Panc1 (cell line): ENCODE measurements at regions not wholly inside any gene's neighbourhood (a gene's known extent, or its start where the extent isn't known, plus 50 kb on each side); places are given as distances from the start of the nearest gene placed in this dataset.

ENCODE experiments used
- ATAC-seq: fragments of 200-7000 bp; cut with Tn5 transposase; 2 replicates; pipeline ENCODE4 v1.9.1; 2020; ENCODE audit warnings: mild to moderate bottlenecking, moderate library complexity
- BruUV-seq: library from RNA; stranded (reverse); fragments of 400-500 nt; replicated peaks from 2 replicates; lab custom pipeline; 2021; lab: Mats Ljungman, UMichigan
- CTCF ChIA-PET: fragments of 300-600 bp; sonication (Branson Sonifier 250); formaldehyde crosslinking; loops from one replicate; lab custom pipeline; 2022; ENCODE audit warnings: antibody characterized with exemption; lab: Charles Lee
- POLR2A ChIA-PET: fragments of 300-600 bp; sonication (Branson Sonifier 250); formaldehyde crosslinking; loops from one replicate; lab custom pipeline; 2022; ENCODE audit warnings: antibody characterized with exemption; lab: Charles Lee
- DNase-seq: peaks from one replicate; pipeline ENCODE4 v3.0.0-alpha.2; 2010; ENCODE audit warnings: low read depth, low spot score
- H3K27ac ChIP-seq: 2 replicates; pipeline ENCODE4 v1.5.1; 2011; ENCODE audit warnings: mild to moderate bottlenecking, low read length, inconsistent platforms
- H3K27me3 ChIP-seq: fragments of 200-500 bp; sonication (Bioruptor generic); 2 replicates; pipeline ENCODE4 v1.6.0; 2014; ENCODE audit warnings: low read length, inconsistent platforms; ENCODE audit not compliant: control insufficient read depth, insufficient read depth
- H3K36me3 ChIP-seq: fragments of 200-500 bp; sonication (Bioruptor generic); 2 replicates; pipeline ENCODE4 v1.5.1; 2014; ENCODE audit warnings: inconsistent platforms, mild to moderate bottlenecking, low read length, moderate library complexity; ENCODE audit not compliant: control insufficient read depth, insufficient read depth
- H3K4me1 ChIP-seq: 2 replicates; pipeline ENCODE4 v1.5.1; 2011; ENCODE audit warnings: inconsistent platforms, mild to moderate bottlenecking, low read length, moderate library complexity; ENCODE audit not compliant: control insufficient read depth, insufficient read depth
- H3K4me3 ChIP-seq, 2 experiments: 2 replicates each; pipeline ENCODE4 v1.5.1; 2011 to 2012; ENCODE audit warnings: low read depth in 2 of 2, low read length in 2 of 2, mild to moderate bottlenecking in 2 of 2, inconsistent platforms in 1 of 2, moderate library complexity in 1 of 2
- H3K9me3 ChIP-seq: fragments of 200-500 bp; sonication (Bioruptor generic); 2 replicates; pipeline ENCODE4 v1.5.1; 2014; ENCODE audit warnings: low read depth, mild to moderate bottlenecking, inconsistent platforms, low read length, moderate library complexity; ENCODE audit not compliant: control insufficient read depth, insufficient read depth
- POLR2AphosphoS5 ChIP-seq: IDR thresholded peaks from 2 replicates; pipeline ENCODE4 v1.6.1; 2012; ENCODE audit warnings: mild to moderate bottlenecking, low read depth, low read length, moderate library complexity
- SIN3A ChIP-seq: IDR thresholded peaks from 2 replicates; pipeline ENCODE4 v1.6.1; 2012; ENCODE audit warnings: low read depth, mild to moderate bottlenecking, low read length, moderate library complexity, borderline replicate concordance; ENCODE audit not compliant: insufficient read depth
- TCF7L2 ChIP-seq: IDR thresholded peaks from 2 replicates; pipeline ENCODE4 v1.6.1; 2011; ENCODE audit warnings: mild to moderate bottlenecking, low read depth, low read length, inconsistent platforms
- in situ Hi-C: cut with HindIII; loops from 2 replicates; pipeline ENCODE4 v1.10.0; 2016; ENCODE audit warnings: low sequenced_read_pairs, low pct_unique_long_range_greater_than_20kb
- intact Hi-C: fragments of 100-400 bp; cut with micrococcal nuclease; formaldehyde crosslinking; loops from one replicate; pipeline ENCODE4 v1.10.0; 2022; ENCODE audit not compliant: unreplicated experiment
- TF ChIP-seq, protein P1 (sequence below): fragments of 450-650 bp; IDR thresholded peaks from 2 replicates; pipeline ENCODE4 v1.5.1; 2017; ENCODE audit warnings: mild to moderate bottlenecking
- TF ChIP-seq, protein P2 (sequence below), 2 experiments: IDR thresholded peaks; 2 replicates each; pipeline ENCODE4 v1.6.1; 2011 to 2012; ENCODE audit warnings: low read depth in 2 of 2, control low read depth in 1 of 2, low read length in 1 of 2, mild to moderate bottlenecking in 1 of 2, moderate library complexity in 1 of 2; ENCODE audit not compliant: insufficient read depth in 1 of 2

DNA sequence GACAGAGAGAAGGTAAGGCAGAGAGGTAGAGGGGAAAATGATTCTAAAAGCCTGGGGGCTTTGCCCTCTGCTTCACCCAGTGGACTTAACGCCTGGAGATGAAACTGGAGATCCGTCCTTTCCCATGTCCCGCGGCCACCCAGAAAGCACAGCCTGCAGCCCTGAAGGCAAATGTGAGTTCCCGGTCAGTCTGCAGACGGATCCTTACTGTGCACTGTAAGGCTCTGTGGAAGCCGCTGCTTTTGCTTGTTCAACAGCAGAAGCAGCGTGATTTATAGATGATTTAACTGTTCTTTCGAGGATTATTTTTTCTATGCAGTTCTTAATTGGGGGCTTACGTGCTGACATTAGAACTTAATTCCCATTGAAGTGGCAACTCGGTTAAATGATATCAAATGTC is 290.4 kb downstream of the FOXL1 start:
- Histone ChIP-seq H3K4me1 (no peaks in the 10 kb centered on the region; the same call in 1 of the 2 replicates), H3K27me3 (no peaks in the 10 kb centered on the region; the same call in 1 of the 2 replicates), H3K27ac (no peak overlapping the region), H3K4me3 (no peak overlapping the region), H3K9me3 (no peaks in the 10 kb centered on the region), H3K36me3 (no peaks in the 10 kb centered on the region)
- POLR2A ChIA-PET, result no interaction called here
- CTCF ChIA-PET, result no interaction called here
- TF ChIP-seq, protein P1, sequence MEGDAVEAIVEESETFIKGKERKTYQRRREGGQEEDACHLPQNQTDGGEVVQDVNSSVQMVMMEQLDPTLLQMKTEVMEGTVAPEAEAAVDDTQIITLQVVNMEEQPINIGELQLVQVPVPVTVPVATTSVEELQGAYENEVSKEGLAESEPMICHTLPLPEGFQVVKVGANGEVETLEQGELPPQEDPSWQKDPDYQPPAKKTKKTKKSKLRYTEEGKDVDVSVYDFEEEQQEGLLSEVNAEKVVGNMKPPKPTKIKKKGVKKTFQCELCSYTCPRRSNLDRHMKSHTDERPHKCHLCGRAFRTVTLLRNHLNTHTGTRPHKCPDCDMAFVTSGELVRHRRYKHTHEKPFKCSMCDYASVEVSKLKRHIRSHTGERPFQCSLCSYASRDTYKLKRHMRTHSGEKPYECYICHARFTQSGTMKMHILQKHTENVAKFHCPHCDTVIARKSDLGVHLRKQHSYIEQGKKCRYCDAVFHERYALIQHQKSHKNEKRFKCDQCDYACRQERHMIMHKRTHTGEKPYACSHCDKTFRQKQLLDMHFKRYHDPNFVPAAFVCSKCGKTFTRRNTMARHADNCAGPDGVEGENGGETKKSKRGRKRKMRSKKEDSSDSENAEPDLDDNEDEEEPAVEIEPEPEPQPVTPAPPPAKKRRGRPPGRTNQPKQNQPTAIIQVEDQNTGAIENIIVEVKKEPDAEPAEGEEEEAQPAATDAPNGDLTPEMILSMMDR, result no peak
- TF ChIP-seq, protein P2, sequence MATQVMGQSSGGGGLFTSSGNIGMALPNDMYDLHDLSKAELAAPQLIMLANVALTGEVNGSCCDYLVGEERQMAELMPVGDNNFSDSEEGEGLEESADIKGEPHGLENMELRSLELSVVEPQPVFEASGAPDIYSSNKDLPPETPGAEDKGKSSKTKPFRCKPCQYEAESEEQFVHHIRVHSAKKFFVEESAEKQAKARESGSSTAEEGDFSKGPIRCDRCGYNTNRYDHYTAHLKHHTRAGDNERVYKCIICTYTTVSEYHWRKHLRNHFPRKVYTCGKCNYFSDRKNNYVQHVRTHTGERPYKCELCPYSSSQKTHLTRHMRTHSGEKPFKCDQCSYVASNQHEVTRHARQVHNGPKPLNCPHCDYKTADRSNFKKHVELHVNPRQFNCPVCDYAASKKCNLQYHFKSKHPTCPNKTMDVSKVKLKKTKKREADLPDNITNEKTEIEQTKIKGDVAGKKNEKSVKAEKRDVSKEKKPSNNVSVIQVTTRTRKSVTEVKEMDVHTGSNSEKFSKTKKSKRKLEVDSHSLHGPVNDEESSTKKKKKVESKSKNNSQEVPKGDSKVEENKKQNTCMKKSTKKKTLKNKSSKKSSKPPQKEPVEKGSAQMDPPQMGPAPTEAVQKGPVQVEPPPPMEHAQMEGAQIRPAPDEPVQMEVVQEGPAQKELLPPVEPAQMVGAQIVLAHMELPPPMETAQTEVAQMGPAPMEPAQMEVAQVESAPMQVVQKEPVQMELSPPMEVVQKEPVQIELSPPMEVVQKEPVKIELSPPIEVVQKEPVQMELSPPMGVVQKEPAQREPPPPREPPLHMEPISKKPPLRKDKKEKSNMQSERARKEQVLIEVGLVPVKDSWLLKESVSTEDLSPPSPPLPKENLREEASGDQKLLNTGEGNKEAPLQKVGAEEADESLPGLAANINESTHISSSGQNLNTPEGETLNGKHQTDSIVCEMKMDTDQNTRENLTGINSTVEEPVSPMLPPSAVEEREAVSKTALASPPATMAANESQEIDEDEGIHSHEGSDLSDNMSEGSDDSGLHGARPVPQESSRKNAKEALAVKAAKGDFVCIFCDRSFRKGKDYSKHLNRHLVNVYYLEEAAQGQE (IDR thresholded peaks at IDR 0.05; ENCODE audit: insufficient read depth in 1 of 2, low read depth in 2 of 2, low read length in 1 of 2), result no peak
- no peak for TF ChIP-seq SIN3A
- no peak for TF ChIP-seq POLR2AphosphoS5
- no peak for TF ChIP-seq TCF7L2
- no peak for DNase-seq
- no TSS peak for BruUV-seq
- ATAC-seq, result no peak
- in situ Hi-C loops, result no loop called here
- intact Hi-C loops, result no loop called here

DNA sequence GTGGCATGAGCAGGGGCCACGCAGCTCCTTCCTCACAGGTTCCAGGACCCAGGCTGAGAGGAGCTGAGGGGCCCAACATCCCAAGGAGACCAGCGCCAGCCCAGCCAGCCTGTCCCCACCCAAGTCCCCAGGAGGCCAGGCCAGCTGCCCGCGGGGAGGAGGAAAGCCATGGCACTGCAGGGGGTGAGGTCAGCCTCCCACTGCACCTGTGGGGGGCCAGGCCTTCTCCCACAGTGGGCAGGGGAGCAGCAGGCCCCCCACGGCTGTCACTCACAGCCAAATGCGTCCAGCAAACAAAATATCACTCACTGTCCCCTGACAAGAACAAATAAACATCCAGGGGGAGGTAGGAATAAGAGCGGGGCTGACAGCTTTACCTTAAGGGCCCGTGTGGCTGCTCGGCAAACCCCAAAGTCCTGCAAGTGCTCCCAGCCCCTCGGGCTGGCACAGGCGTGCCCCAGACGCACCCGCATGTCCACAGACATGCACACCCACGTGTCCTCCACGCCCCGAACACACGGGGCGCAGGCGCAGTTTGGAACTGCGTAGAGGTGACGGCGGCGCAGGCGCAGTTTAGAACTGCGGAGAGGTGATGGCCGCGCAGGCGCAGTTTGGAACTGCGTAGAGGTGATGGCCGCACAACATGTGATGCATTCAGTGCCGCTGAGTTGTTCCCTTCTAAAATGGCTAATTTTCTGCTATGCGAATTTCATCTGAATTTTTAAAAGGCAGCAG is 291.1 kb downstream of the FOXL1 start:
- CTCF ChIA-PET, result no interaction called here
- POLR2A ChIA-PET, result no interaction called here
- intact Hi-C loops, result no loop called here
- DNase-seq, result no peak
- no peak overlapping the region for H3K27ac ChIP-seq
- no peaks in the 10 kb centered on the region for H3K36me3 ChIP-seq
- in situ Hi-C loops, result no loop called here
- no peak for ATAC-seq
- H3K4me3 ChIP-seq, result no peak overlapping the region
- H3K9me3 ChIP-seq, result no peaks in the 10 kb centered on the region
- no peak for TF ChIP-seq SIN3A
- TF ChIP-seq, protein P1, result no peak
- TF ChIP-seq TCF7L2, result no peak
- TF ChIP-seq POLR2AphosphoS5, result no peak
- TF ChIP-seq, protein P2 (IDR thresholded peaks at IDR 0.05; ENCODE audit: insufficient read depth in 1 of 2, low read depth in 2 of 2, low read length in 1 of 2), result no peak
- no TSS peak for BruUV-seq
- H3K27me3 ChIP-seq, result no peaks in the 10 kb centered on the region; the same call in 1 of the 2 replicates
- no peaks in the 10 kb centered on the region; the same call in 1 of the 2 replicates for H3K4me1 ChIP-seq
